SU-DHL-6 (cell line): ENCODE measurements at regions not wholly inside any gene's neighbourhood (a gene's known extent, or its start where the extent isn't known, plus 50 kb on each side); places are given as distances from the start of the nearest gene placed in this dataset.

Experiments used
- EZH2phosphoT487 ChIP-seq: fragments of 200-600 bp; sonication (generic), shearing (Covaris generic); conservative IDR thresholded peaks from 2 replicates; pipeline ENCODE4 v1.6.1; 2018; ENCODE audit warnings: mild to moderate bottlenecking, antibody characterized with exemption, low read length, moderate library complexity, mixed read lengths
- TF ChIP-seq, protein P1 (sequence below): fragments of 200-600 bp; sonication (generic); IDR thresholded peaks from one replicate; pipeline ENCODE4 v1.5.1; 2017; ENCODE audit warnings: antibody characterized with exemption, mild to moderate bottlenecking, low read length, moderate library complexity; ENCODE audit not compliant: insufficient read depth, poor library complexity, severe bottlenecking

DNA sequence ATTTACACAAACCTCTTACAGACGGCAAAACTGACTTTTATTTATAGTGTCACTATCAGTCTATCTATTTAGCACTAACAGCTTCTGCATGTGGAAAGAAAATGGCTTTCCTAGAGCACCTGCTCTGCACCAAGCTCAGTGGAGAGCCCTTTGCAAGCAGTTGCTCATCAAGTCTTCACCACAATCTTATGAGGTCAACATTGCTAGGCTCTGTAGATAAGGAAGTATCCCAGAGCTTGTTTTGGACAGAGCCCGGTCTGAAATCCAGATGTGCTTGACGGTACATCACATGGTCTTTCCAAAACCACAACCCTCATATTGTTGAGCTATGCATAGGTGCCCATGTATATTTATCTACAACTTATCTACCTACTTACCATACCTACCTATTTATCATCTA lies 572.7 kb upstream of the CDH5 start:
- TF ChIP-seq, protein P1, sequence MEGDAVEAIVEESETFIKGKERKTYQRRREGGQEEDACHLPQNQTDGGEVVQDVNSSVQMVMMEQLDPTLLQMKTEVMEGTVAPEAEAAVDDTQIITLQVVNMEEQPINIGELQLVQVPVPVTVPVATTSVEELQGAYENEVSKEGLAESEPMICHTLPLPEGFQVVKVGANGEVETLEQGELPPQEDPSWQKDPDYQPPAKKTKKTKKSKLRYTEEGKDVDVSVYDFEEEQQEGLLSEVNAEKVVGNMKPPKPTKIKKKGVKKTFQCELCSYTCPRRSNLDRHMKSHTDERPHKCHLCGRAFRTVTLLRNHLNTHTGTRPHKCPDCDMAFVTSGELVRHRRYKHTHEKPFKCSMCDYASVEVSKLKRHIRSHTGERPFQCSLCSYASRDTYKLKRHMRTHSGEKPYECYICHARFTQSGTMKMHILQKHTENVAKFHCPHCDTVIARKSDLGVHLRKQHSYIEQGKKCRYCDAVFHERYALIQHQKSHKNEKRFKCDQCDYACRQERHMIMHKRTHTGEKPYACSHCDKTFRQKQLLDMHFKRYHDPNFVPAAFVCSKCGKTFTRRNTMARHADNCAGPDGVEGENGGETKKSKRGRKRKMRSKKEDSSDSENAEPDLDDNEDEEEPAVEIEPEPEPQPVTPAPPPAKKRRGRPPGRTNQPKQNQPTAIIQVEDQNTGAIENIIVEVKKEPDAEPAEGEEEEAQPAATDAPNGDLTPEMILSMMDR: no peak
- no peak for TF ChIP-seq EZH2phosphoT487
